K562 (cell line): ENCODE measurements at regions not wholly inside any gene's neighbourhood (a gene's known extent, or its start where the extent isn't known, plus 50 kb on each side); places are given as distances from the start of the nearest gene placed in this dataset.

Experiments
- ATAC-seq: fragments of 200-7000 bp; cut with Tn5 transposase; 3 replicates; pipeline ENCODE4 v1.9.1; 2020; ENCODE audit warnings: moderate library complexity
- BruUV-seq: library from RNA; stranded (reverse); fragments of 400-500 nt; replicated peaks from 2 replicates; lab custom pipeline; 2021; lab: Mats Ljungman, UMichigan
- CTCF ChIA-PET: fragments of 300-600 bp; formaldehyde crosslinking; extraction: SDS; loops from one replicate; lab custom pipeline; 2021; ENCODE audit warnings: low intra/inter-chr PET ratio; lab: Yijun Ruan, JAX
- POLR2A ChIA-PET: fragments of 300-600, 350-650 bp; sonication (Branson Sonifier 250); formaldehyde crosslinking; extraction: SDS; loops from one replicate; lab custom pipeline; 2021; ENCODE audit warnings: antibody characterized with exemption, inconsistent platforms; lab: Yijun Ruan, JAX
- DNase-seq, 4 experiments: peaks; one replicate each; pipeline versions ENCODE4 v3.0.0 to v3.0.0-alpha.2; 2011 to 2018; ENCODE audit warnings: low spot score in 3 of 4, mixed read lengths in 3 of 4; ENCODE audit errors: extremely low read depth in 1 of 4
- FAIRE-seq: peaks from 2 replicates; lab custom pipeline; 2011; peaks lifted over from hg19 to GRCh38; lab: Jason Lieb, UNC
- H2AFZ ChIP-seq: 2 replicates; pipeline ENCODE4 v1.6.0; 2011; ENCODE audit warnings: low read depth, low read length, control low read depth, inconsistent platforms
- H3K27ac ChIP-seq: fragments of 200-600 bp; 3 replicates; pipeline ENCODE4 v1.8.0; 2011; ENCODE audit warnings: low read depth, mild to moderate bottlenecking, control low read depth, inconsistent platforms, low read length, moderate library complexity, mixed read lengths; ENCODE audit errors: extremely low read depth
- H3K27me3 ChIP-seq, 2 experiments: fragments of 300-600 bp in 1 of 2; 2 replicates in 1 of 2; 3 replicates in 1 of 2; pipeline versions ENCODE4 v1.6.0 to v1.8.0; 2011; ENCODE audit warnings: inconsistent platforms in 2 of 2, low read length in 2 of 2, mild to moderate bottlenecking in 1 of 2, mixed read lengths in 1 of 2, moderate library complexity in 1 of 2; ENCODE audit not compliant: control insufficient read depth in 2 of 2, insufficient read depth in 2 of 2
- H3K36me3 ChIP-seq: fragments of 300-600 bp; 3 replicates; pipeline ENCODE4 v1.8.0; 2011; ENCODE audit warnings: mild to moderate bottlenecking, low read length, inconsistent platforms; ENCODE audit not compliant: control insufficient read depth, insufficient read depth
- H3K4me1 ChIP-seq, 2 experiments: fragments of 200-600 bp in 1 of 2; replicated peaks in 1 of 2; 2 replicates in 1 of 2; 3 replicates in 1 of 2; pipeline versions ENCODE4 v1.5.1 to v1.8.0; 2011; ENCODE audit warnings: inconsistent platforms in 2 of 2, low read length in 2 of 2, mild to moderate bottlenecking in 1 of 2, mixed read lengths in 1 of 2, moderate library complexity in 1 of 2; ENCODE audit not compliant: control insufficient read depth in 2 of 2, insufficient read depth in 2 of 2
- H3K4me2 ChIP-seq: 2 replicates; pipeline ENCODE4 v1.6.1; 2011; ENCODE audit warnings: low read length, control low read depth, inconsistent platforms, mixed read lengths; ENCODE audit not compliant: insufficient read depth
- H3K4me3 ChIP-seq: fragments of 200-600 bp; sonication (generic), shearing (Covaris generic); 2 replicates; pipeline ENCODE4 v1.5.1; 2016; ENCODE audit warnings: control low read depth, inconsistent platforms
- H3K79me2 ChIP-seq: fragments of 200-600 bp; 3 replicates; pipeline ENCODE4 v1.8.0; 2011; ENCODE audit warnings: low read length, inconsistent platforms; ENCODE audit not compliant: control insufficient read depth, insufficient read depth
- H3K9ac ChIP-seq, 2 experiments: 2 replicates each; pipeline versions ENCODE4 v1.6.0 to v1.6.1; 2011; ENCODE audit warnings: low read depth in 2 of 2, low read length in 2 of 2, control low read depth in 1 of 2, inconsistent platforms in 1 of 2, mild to moderate bottlenecking in 1 of 2, mixed read lengths in 1 of 2; ENCODE audit not compliant: insufficient read depth in 1 of 2
- H3K9me1 ChIP-seq: one replicate; pipeline ENCODE4 v1.6.0; 2011; ENCODE audit warnings: inconsistent platforms, mild to moderate bottlenecking, low read length, moderate library complexity; ENCODE audit not compliant: control insufficient read depth, insufficient read depth
- H3K9me3 ChIP-seq: replicated peaks from 2 replicates; pipeline ENCODE4 v1.5.1; 2011; ENCODE audit warnings: low read depth, low read length, inconsistent platforms; ENCODE audit not compliant: control insufficient read depth, insufficient read depth
- H4K20me1 ChIP-seq: replicated peaks from 2 replicates; pipeline ENCODE4 v1.6.1; 2011; ENCODE audit warnings: low read length, inconsistent platforms, mixed read lengths; ENCODE audit not compliant: control insufficient read depth, insufficient read depth
- ATF7 ChIP-seq: fragments of 450-650 bp; IDR thresholded peaks from 2 replicates; pipeline ENCODE4 v1.7.1; 2014; ENCODE audit warnings: mild to moderate bottlenecking, moderate library complexity
- CREB3L1 ChIP-seq: fragments of 450-650 bp; IDR thresholded peaks from 2 replicates; pipeline ENCODE4 v1.6.1; 2014; ENCODE audit warnings: low read depth, mild to moderate bottlenecking, moderate library complexity, borderline replicate concordance
- IRF1 ChIP-seq: sonication (generic); formaldehyde crosslinking; IDR thresholded peaks from 2 replicates; pipeline ENCODE4 v1.8.0; 2022; ENCODE audit warnings: missing genetic modification reagents, mild to moderate bottlenecking, borderline replicate concordance
- RBM15 ChIP-seq: fragments of 200-400 bp; formaldehyde crosslinking; IDR thresholded peaks from 2 replicates; pipeline ENCODE4 v1.6.1; 2018; ENCODE audit warnings: mild to moderate bottlenecking, low read length, moderate library complexity; ENCODE audit not compliant: insufficient read depth
- RUNX1 ChIP-seq: sonication (generic); IDR thresholded peaks from 2 replicates; pipeline ENCODE4 v1.6.1; 2016; ENCODE audit warnings: antibody characterized with exemption, low read depth
- TCF15 ChIP-seq: fragments of 250-450 bp; sonication (Bioruptor Pico); IDR thresholded peaks from 2 replicates; pipeline ENCODE4 v1.8.0; 2022; ENCODE audit warnings: moderate library complexity, mild to moderate bottlenecking, inconsistent platforms
- ZMIZ1 ChIP-seq, 2 experiments: fragments of 150-350 bp in 1 of 2; IDR thresholded peaks; 2 replicates each; pipeline ENCODE4 v1.6.1; 2012 to 2016; ENCODE audit warnings: low read depth in 2 of 2, low read length in 2 of 2, mild to moderate bottlenecking in 1 of 2, moderate library complexity in 1 of 2
- ZNF143 ChIP-seq: sonication (generic); formaldehyde crosslinking; IDR thresholded peaks from 2 replicates; pipeline ENCODE4 v1.9.0; 2022; ENCODE audit warnings: mild to moderate bottlenecking, missing genetic modification reagents
- ZNF146 ChIP-seq: IDR thresholded peaks from one replicate; pipeline ENCODE4 v1.6.1; 2018; ENCODE audit warnings: missing compliant biosample characterization; ENCODE audit not compliant: unreplicated experiment
- ZNF277 ChIP-seq: fragments of 250-450 bp; sonication (Bioruptor Pico); IDR thresholded peaks from 2 replicates; pipeline ENCODE4 v1.8.0; 2022; ENCODE audit warnings: inconsistent platforms, mild to moderate bottlenecking, moderate library complexity, borderline replicate concordance
- WGBS: fragments of 100-300 bp; shearing (Covaris generic); methylation state at CpG from one replicate; pipeline ENCODE4 v1.1.6; 2016; ENCODE audit warnings: low coverage, mixed read lengths; ENCODE audit not compliant: insufficient coverage; ENCODE audit errors: missing lambda C conversion rate; 5-methylcytosine and 5-hydroxymethylcytosine counted together
- in situ Hi-C: fragments of 300-500 bp; cut with MboI; formaldehyde crosslinking; loops from 4 replicates; pipeline ENCODE4 v1.15.0; 2018; ENCODE audit warnings: inconsistent platforms, mixed read lengths
- intact Hi-C: fragments of 100-400 bp; cut with micrococcal nuclease; formaldehyde crosslinking; loops from 2 replicates; pipeline ENCODE4 v1.14.2; 2022

GRCh38 chr14:43939836-43940235, 567.2 kb downstream of the FSCB start:
- no peak overlapping the region for H3K4me3 ChIP-seq
- no peaks in the 10 kb centered on the region for H3K9me3 ChIP-seq
- no peaks in the 10 kb centered on the region for H3K36me3 ChIP-seq
- no peaks in the 10 kb centered on the region for H4K20me1 ChIP-seq
- H3K9ac ChIP-seq = no peak overlapping the region
- 0% methylated on average over 8 of the region's 11 CpGs for WGBS
- H3K9me1 ChIP-seq = no peaks in the 10 kb centered on the region
- in situ Hi-C loops = no loop called here
- intact Hi-C loops = no loop called here
- ChIA-PET POLR2A (no interaction called here), CTCF (no interaction called here)
- DNase-seq (no peak), FAIRE-seq (no peak)
- H3K79me2 ChIP-seq = no peaks in the 10 kb centered on the region
- H3K4me1 ChIP-seq = no peaks in the 10 kb centered on the region
- H3K4me2 ChIP-seq = no peak overlapping the region
- TF ChIP-seq ZNF143 (CRISPR knock-in tag) = no peak
- TF ChIP-seq ZNF277 (CRISPR knock-in tag) = no peak
- TF ChIP-seq ATF7 = no peak
- TF ChIP-seq ZNF146 (CRISPR knock-in tag) = no peak
- no peak for TF ChIP-seq RBM15
- no peak for TF ChIP-seq RUNX1
- TF ChIP-seq IRF1 = no peak
- no peak for TF ChIP-seq ZMIZ1 (IDR thresholded peaks at IDR 0.05; ENCODE audit: low read depth in 2 of 2, low read length in 2 of 2)
- TF ChIP-seq TCF15 (CRISPR knock-in tag) = no peak
- no peak for TF ChIP-seq CREB3L1
- TF ChIP-seq, all 486 proteins: peak for 0
- Histone ChIP-seq H3K27me3 (no peaks in the 10 kb centered on the region), H3K27ac (no peak overlapping the region), H2AFZ (no peak overlapping the region)
- no TSS peak for BruUV-seq
- no peak for ATAC-seq
